Body of pancreas (tissue), 4 donors: ENCODE measurements at regions not wholly inside any gene's neighbourhood (a gene's known extent, or its start where the extent isn't known, plus 50 kb on each side); places are given as distances from the start of the nearest gene placed in this dataset.

ENCODE experiments used
- CTCF ChIP-seq, 7 experiments: fragments of 450-650 bp in 4 of 7; fragments of 200-600 bp in 3 of 7; sonication (generic) in 3 of 7; IDR thresholded peaks; one replicate each; pipeline ENCODE4 v1.5.1; 2016 to 2019; ENCODE audit warnings: antibody characterized with exemption in 7 of 7
- POLR2A ChIP-seq, 3 donors: fragments of 450-650 bp; IDR thresholded peaks; one replicate each; pipeline ENCODE4 v1.6.1; 2016; ENCODE audit warnings: antibody characterized with exemption in 3 of 3, mild to moderate bottlenecking in 2 of 3

DNA sequence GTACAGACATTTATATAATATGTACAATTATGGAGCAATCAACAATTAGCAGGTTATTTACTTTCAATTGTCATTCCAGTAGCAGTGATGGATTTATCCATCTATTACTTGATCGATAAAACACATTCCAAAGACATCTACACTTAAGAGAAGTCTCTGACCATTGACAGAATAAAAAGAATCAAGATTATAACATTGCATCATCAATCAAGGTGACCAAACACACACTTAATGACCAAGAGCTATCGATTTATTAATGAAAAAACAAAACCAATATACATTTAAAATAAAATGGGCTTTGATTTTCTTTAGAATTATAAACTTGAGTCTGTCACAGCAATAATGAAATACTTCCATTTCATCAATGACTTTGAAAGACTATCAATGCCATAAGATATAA, 170.2 kb upstream of the CDKN3 start:
- TF ChIP-seq CTCF (IDR thresholded peaks at IDR 0.05): no peak
- TF ChIP-seq POLR2A (IDR thresholded peaks at IDR 0.05): no peak
